ENCODE measurements at regions not wholly inside any gene's neighbourhood (a gene's known extent, or its start where the extent isn't known, plus 50 kb on each side); places are given as distances from the start of the nearest gene placed in this dataset.
A peak's percentile ranks its signal among the peaks of the same experiment; 100 is the strongest.

GRCh38 chr6:66930559-66931290, 1223.7 kb upstream of the EYS start:
- intact Hi-C loops (cut with micrococcal nuclease) = no loop called here
- ChIA-PET CTCF (no interaction called here), POLR2A (ENCODE audit: unreplicated experiment) (no interaction called here)
- Histone ChIP-seq H3K4me1 (ENCODE audit: insufficient read depth, low read length) (peaks cover 7% of the 10 kb centered on the region), H3K36me3 (ENCODE audit: low read depth, low read length) (no peaks in the 10 kb centered on the region), H2AFZ (ENCODE audit: low read length) (no peak overlapping the region), H3K4me2 (ENCODE audit: low read length) (peak overlapping the region; percentile 24; the same call in 1 of the 2 replicates), H4K20me1 (ENCODE audit: low read length) (no peaks in the 10 kb centered on the region), H3K9me2 (replicated peaks; ENCODE audit: low read length) (no peaks in the 10 kb centered on the region), H3K27me3 (ENCODE audit: low read length) (no peaks in the 10 kb centered on the region), H3K27ac (ENCODE audit: low read length) (no peak overlapping the region), H3K79me2 (ENCODE audit: low read length) (no peaks in the 10 kb centered on the region), H3K9ac (ENCODE audit: low read length) (no peak overlapping the region), H3K9me3 (ENCODE audit: low read length) (no peaks in the 10 kb centered on the region), H3F3A (ENCODE audit: low read length, unreplicated experiment) (no peaks in the 10 kb centered on the region), H3K4me3 (ENCODE audit: low read length) (no peak overlapping the region)
- ATAC-seq (peak; percentile 62), DNase-seq (peak; percentile 66)
- BruUV-seq (replicated peaks) = no TSS peak
- TF ChIP-seq CTCF (conservative IDR thresholded peaks at IDR 0.05; ENCODE audit: low read depth, low read length) (no peak), EZH2phosphoT487 (IDR thresholded peaks at IDR 0.05; ENCODE audit: borderline replicate concordance, low read length) (no peak), EZH2 (IDR thresholded peaks at IDR 0.05; ENCODE audit: low read length, unreplicated experiment) (no peak)

GRCh38 chr6:66926060-66926459, 1219.0 kb upstream of the EYS start:
- no peak overlapping the region for H3K4me2 ChIP-seq (ENCODE audit: low read length)
- no peaks in the 10 kb centered on the region for H3K9me2 ChIP-seq (replicated peaks; ENCODE audit: low read length)
- no peaks in the 10 kb centered on the region for H3K36me3 ChIP-seq (ENCODE audit: low read depth, low read length)
- ChIA-PET CTCF (interaction anchor here (0.5 kb wide), 1 partner anchor 118 kb away, joined by 3 read pairs; no protein-coding TSS in a partner anchor), POLR2A (ENCODE audit: unreplicated experiment) (no interaction called here)
- H3F3A ChIP-seq (ENCODE audit: low read length, unreplicated experiment) = no peaks in the 10 kb centered on the region
- intact Hi-C loops (cut with micrococcal nuclease) = no loop called here
- H3K9ac ChIP-seq (ENCODE audit: low read length) = no peak overlapping the region
- no peaks in the 10 kb centered on the region for H3K9me3 ChIP-seq (ENCODE audit: low read length)
- H4K20me1 ChIP-seq (ENCODE audit: low read length) = no peaks in the 10 kb centered on the region
- DNase-seq (peak; percentile 56), ATAC-seq (no peak)
- no peaks in the 10 kb centered on the region for H3K27me3 ChIP-seq (ENCODE audit: low read length)
- H3K27ac ChIP-seq (ENCODE audit: low read length) = no peak overlapping the region
- peaks cover 4% of the 10 kb centered on the region for H3K4me1 ChIP-seq (ENCODE audit: insufficient read depth, low read length)
- TF ChIP-seq CTCF (conservative IDR thresholded peaks at IDR 0.05; ENCODE audit: low read depth, low read length) (peak; percentile 58), EZH2 (IDR thresholded peaks at IDR 0.05; ENCODE audit: low read length, unreplicated experiment) (no peak)
- no peaks in the 10 kb centered on the region for H3K79me2 ChIP-seq (ENCODE audit: low read length)
- no TSS peak for BruUV-seq (replicated peaks)
- H2AFZ ChIP-seq (ENCODE audit: low read length) = no peak overlapping the region
- H3K4me3 ChIP-seq (ENCODE audit: low read length) = no peak overlapping the region

GRCh38 chr6:66913657-66914056, 1206.6 kb upstream of the EYS start:
- Histone ChIP-seq H3K4me1 (ENCODE audit: insufficient read depth, low read length) (no peaks in the 10 kb centered on the region), H3K27me3 (ENCODE audit: low read length) (no peaks in the 10 kb centered on the region), H3K9ac (ENCODE audit: low read length) (no peak overlapping the region), H3K4me3 (ENCODE audit: low read length) (no peak overlapping the region), H3K9me3 (ENCODE audit: low read length) (no peaks in the 10 kb centered on the region), H2AFZ (ENCODE audit: low read length) (no peak overlapping the region), H3K27ac (ENCODE audit: low read length) (no peak overlapping the region), H3K79me2 (ENCODE audit: low read length) (no peaks in the 10 kb centered on the region), H3K4me2 (ENCODE audit: low read length) (no peak overlapping the region), H3K9me2 (replicated peaks; ENCODE audit: low read length) (no peaks in the 10 kb centered on the region), H4K20me1 (ENCODE audit: low read length) (no peaks in the 10 kb centered on the region), H3F3A (ENCODE audit: low read length, unreplicated experiment) (no peaks in the 10 kb centered on the region), H3K36me3 (ENCODE audit: low read depth, low read length) (no peaks in the 10 kb centered on the region)
- ATAC-seq (no peak), DNase-seq (no peak)
- no TSS peak for BruUV-seq (replicated peaks)
- TF ChIP-seq EZH2phosphoT487 (IDR thresholded peaks at IDR 0.05; ENCODE audit: borderline replicate concordance, low read length) (no peak), EZH2 (IDR thresholded peaks at IDR 0.05; ENCODE audit: low read length, unreplicated experiment) (no peak), CTCF (conservative IDR thresholded peaks at IDR 0.05; ENCODE audit: low read depth, low read length) (no peak)
- intact Hi-C loops (cut with micrococcal nuclease) = no loop called here
- ChIA-PET POLR2A (ENCODE audit: unreplicated experiment) (no interaction called here), CTCF (no interaction called here)
